Astrocyte (in vitro differentiated cells and primary cell): ENCODE measurements at regions not wholly inside any gene's neighbourhood (a gene's known extent, or its start where the extent isn't known, plus 50 kb on each side); places are given as distances from the start of the nearest gene placed in this dataset.

ENCODE experiments used
- EZH2 ChIP-seq: IDR thresholded peaks from 2 replicates; pipeline ENCODE4 v1.6.1; 2012; ENCODE audit warnings: mild to moderate bottlenecking, low read length, inconsistent platforms; ENCODE audit not compliant: insufficient read depth
- TF ChIP-seq, protein P1 (sequence below): IDR thresholded peaks from 2 replicates; pipeline ENCODE4 v1.5.1; 2011; ENCODE audit warnings: low read depth, mild to moderate bottlenecking, inconsistent platforms, low read length, moderate library complexity; ENCODE audit not compliant: insufficient read depth

DNA sequence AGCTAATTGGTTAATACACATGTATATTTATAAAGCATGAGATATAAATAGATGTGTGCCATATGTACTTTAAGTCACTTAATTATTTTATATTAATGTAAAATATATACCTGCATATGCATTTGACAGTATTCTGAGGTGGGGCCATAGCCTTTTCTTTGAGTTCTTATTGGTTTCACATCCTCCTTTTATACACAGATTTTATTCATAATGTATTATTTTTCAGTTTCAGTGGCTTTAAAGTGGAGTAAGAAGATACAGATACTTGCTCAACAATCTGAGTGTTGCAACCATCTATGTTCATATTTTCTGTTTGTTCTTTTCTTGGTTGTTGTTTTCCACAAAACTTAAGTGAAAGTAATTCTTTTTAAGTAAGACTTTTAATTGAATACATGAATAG is 436.5 kb downstream of the RND3 start:
- TF ChIP-seq, protein P1, sequence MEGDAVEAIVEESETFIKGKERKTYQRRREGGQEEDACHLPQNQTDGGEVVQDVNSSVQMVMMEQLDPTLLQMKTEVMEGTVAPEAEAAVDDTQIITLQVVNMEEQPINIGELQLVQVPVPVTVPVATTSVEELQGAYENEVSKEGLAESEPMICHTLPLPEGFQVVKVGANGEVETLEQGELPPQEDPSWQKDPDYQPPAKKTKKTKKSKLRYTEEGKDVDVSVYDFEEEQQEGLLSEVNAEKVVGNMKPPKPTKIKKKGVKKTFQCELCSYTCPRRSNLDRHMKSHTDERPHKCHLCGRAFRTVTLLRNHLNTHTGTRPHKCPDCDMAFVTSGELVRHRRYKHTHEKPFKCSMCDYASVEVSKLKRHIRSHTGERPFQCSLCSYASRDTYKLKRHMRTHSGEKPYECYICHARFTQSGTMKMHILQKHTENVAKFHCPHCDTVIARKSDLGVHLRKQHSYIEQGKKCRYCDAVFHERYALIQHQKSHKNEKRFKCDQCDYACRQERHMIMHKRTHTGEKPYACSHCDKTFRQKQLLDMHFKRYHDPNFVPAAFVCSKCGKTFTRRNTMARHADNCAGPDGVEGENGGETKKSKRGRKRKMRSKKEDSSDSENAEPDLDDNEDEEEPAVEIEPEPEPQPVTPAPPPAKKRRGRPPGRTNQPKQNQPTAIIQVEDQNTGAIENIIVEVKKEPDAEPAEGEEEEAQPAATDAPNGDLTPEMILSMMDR = no peak
- TF ChIP-seq EZH2 = no peak
